GM18909 (cell line): ENCODE measurements at regions not wholly inside any gene's neighbourhood (a gene's known extent, or its start where the extent isn't known, plus 50 kb on each side); places are given as distances from the start of the nearest gene placed in this dataset.
"Not testable (repeated sequence)": the region's sequence is repeated elsewhere in the genome, so short reads cannot be mapped to it uniquely, and the experiment has no call there.

Source experiments
- ATAC-seq: cut with Tn5 transposase; IDR thresholded peaks from one replicate; pipeline ENCODE4 v1.9.1; 2021; ENCODE audit warnings: mild to moderate bottlenecking; ENCODE audit not compliant: unreplicated experiment, poor library complexity

GRCh38 chr7:153158149-153158548, 398.6 kb downstream of the ACTR3B start:
- ATAC-seq = no peak

- ATAC-seq = no peak
Observed at GRCh38 chr7:153170287-153170686, 410.7 kb downstream of the ACTR3B start.

DNA sequence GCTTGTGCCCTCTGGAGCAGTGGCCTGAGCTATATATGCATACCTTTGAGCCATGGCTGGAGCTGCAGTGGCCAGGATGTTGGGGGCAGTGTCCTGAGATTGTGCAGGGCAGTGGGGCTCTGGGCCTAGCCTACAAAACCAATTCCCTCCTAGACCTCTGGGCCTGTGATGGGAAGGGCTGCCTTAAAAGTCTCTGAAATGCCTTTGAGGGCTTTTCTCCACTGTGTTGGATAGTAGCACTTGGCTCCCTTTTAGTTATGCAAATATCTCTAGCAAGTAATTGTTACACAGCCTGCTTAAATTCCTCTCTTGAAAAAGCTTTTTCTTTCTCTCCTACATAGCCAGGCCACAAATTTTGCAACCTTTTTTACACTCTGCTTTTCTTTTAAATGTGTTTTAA, 426.4 kb downstream of the ACTR3B start:
- ATAC-seq = no peak

DNA sequence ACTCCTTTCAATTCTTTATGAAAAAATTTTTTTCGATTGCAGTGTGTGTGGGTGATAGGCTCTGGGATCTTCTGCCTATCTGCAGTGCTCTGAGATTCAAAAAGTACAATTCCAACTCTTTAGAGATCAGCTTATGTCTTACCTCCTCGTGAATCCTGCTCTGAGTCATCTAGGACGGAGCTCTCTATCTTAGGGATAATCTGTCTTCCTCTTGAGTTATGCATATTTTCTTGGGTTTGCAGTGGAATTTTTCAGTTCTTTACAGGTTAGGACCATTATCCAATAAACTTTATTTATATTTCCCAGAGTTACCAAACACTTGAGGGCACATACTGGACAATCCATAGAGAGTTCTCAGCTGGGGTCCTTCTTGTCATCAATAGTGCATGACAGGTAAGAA, 428.6 kb downstream of the ACTR3B start:
- ATAC-seq = no peak

DNA sequence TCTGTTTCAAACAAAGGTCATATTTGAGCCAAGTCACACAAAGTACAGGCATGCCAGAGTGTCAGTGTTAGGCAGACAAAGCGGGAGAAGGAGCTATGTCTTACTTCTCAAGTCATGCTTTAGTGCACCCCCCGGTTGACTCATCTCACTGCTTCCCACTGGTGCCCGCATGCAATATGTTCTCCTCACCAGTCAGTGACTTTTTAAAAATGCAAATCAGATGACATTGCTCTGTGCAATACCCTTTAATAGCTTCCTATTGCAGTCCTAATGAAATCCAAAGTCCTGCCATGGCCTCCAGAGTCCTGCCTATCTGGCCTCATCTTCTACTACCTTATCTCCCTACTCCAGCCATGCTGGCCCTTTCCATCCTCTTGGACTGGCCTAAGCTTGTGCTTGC, 429.1 kb downstream of the ACTR3B start:
- no peak for ATAC-seq

DNA sequence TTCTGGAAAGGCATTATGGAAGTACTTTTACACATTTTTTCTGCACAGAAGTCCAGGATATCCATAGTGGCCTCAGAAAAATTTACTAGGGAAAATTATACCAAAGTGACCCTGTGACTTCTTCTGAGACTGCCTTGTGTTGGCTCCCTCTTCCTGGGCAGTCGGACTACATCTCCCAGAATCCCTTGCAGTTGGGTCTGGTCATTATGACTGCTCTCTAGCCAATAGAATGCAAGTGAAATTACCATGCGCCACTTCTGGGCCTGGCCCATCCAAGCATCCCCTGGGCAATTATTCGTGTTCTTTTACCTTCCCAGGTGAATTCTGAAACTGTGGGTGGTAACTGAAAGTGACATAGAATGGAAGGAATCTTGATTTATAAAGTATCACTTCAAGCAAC, 430.9 kb downstream of the ACTR3B start:
- ATAC-seq = peak; percentile 58

DNA sequence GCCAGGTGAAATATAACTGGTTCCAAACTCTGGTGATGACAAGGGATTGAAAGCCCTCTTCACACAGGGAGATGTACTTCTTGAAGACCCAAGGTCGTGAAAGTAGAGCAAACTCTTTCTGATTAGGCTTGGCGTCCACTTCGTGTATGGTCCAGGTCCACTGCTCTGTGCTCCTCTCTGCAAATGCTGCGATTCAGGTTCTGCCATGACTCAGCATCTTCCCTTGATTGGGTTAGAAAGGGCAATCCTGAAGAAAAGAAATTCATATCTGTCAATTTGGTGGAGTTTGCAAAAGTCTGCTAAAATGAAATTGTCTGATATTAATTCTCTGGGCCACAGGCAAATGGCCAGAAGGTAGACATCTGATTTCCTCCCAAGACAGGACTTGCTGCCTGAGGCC, 431.4 kb downstream of the ACTR3B start:
- ATAC-seq = no peak

GRCh38 chr7:153193144-153193595, 433.6 kb downstream of the ACTR3B start:
- peak; percentile 61 for ATAC-seq

DNA sequence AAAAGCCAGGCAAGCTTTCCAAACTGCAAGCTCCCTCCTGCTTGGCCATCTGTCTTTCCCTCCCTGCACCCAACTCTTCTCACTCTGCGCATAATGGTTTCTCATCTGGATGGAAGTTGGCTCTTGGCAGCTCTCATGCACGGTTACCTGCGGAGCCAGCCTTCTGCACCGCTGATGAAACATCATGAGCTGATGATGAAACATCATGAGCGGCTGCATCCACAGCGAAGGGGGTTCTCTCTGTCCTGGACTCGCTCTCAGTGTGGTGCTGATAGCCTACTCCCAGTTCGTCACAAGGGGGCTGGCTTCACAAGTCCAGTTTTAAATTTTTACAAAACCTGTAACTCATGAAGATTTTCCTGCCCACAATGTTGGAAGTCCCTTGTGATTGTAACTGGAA, 457.5 kb downstream of the ACTR3B start:
- no peak for ATAC-seq

GRCh38 chr7:153224890-153225289, 465.3 kb downstream of the ACTR3B start:
- no peak for ATAC-seq

GRCh38 chr7:153245136-153245535, 485.6 kb downstream of the ACTR3B start:
- ATAC-seq = not testable (repeated sequence)

DNA sequence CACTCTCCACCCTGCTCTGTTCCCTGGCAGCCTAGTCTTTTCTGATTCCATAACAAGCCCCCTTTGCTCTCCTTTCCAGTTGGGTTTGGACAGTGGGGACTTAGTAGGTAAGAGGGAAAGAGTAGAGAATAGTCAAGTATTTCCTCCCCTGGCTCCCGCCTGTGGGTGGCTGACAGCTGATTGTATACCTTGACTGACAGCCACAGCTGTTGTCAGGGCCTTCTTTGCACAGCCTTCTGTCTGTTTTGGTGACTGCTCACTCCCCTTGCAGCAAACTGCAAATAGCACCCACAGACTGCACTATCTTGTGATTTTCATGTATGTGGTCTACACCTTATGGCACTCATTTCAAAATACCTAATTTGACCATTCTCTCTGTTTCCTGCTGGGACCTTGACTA, 486.3 kb downstream of the ACTR3B start:
- ATAC-seq = no peak

- ATAC-seq = no peak
Observed at GRCh38 chr7:153247926-153248325, 488.4 kb downstream of the ACTR3B start.

GRCh38 chr7:153258686-153259085, 499.1 kb downstream of the ACTR3B start:
- ATAC-seq = no peak

DNA sequence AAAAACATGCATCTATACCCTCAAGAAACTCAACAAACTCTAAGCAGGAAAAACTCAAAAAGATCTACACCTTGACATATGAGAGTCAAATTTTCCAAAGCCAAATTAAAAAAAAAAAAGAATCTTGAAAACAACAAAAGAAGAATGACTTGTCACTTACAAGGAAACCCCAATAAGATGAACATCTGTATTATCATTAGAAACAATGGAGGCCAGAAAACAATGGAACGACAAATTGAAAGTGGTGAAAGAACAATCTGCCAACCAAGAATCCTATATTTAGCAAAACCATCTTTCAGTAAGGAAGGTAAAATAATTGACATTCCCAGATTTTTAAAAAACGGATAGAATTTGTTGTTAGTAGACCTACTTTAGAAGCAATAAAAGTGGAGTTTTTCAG, 516.8 kb downstream of the ACTR3B start:
- no peak for ATAC-seq

DNA sequence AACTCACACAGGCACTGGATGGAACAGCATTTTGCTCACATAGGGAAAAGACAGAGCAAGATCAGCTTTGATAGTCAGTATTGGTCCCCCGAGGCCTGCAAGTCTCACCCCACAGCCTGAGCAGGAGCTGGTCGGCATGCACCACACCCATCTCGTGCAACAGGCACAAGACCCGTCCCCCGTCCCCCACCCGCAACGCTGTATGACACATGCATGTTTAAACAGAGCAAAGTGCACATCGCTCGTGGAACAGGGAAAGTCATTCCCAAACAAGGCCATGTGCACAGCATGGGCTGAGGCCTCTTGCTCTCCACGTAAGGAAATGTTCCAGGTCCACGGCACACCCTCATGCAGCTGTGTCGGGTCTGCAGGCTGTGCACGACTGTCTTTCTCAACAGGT, 527.2 kb downstream of the ACTR3B start:
- no peak for ATAC-seq

DNA sequence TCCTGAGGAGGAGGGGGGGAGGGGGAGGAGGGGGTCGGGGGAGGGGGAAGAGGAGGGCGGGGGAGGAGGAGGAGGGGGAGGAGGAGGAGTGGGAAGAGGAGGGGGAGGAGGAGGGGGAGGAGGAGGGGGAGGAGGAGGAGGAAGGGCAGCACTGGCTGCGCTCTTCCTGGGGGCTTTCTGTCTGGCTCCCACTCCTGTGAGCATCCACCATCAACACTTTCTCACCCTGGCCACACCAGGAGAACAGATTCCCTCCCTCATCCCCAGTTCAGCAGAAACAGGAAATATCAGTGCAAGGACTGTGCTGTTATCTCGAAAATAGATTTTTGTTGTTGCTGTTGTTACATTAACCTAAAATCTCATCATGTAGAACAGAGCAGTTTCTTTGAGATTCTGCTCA, 530.5 kb downstream of the ACTR3B start:
- no peak for ATAC-seq

DNA sequence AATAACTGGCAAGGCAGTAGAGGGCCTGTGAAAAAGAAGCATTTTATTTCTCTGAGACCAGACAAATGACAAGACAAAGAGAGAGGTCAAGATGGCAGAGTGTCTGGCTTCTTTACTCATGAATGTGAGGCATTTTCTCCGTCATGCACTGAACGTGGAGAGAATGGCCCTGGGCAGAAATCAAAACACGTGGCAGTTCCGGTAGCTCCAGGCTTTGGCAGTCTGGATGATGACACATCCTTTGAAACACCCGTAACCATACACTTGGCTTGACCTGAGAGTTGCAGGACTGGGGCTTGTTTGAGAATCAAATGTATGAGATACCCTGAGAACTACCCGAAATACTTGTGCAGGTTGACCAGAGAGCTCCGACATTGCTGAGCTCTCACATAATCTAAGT, 537.6 kb downstream of the ACTR3B start:
- no peak for ATAC-seq

DNA sequence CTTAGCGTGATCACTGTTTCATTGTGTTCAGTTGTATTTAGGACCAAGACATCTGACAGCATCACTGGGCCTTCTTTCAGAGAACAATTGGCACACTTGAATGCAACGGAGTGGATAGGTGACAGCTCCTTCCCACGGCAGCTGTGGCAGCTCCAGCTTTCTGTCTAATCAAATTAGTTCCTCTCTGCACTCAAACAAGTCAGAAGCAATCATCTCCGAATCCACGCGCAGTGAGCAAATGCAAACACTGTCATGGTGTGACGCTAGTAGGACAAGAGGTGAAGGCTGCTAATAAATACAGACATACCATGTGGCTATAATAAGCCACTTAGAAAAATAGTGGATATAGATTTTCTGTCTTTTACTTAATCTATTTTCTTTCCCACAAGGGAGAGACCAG, 542.4 kb downstream of the ACTR3B start:
- no peak for ATAC-seq

GRCh38 chr7:153320005-153320404, 560.5 kb downstream of the ACTR3B start:
- ATAC-seq = no peak

DNA sequence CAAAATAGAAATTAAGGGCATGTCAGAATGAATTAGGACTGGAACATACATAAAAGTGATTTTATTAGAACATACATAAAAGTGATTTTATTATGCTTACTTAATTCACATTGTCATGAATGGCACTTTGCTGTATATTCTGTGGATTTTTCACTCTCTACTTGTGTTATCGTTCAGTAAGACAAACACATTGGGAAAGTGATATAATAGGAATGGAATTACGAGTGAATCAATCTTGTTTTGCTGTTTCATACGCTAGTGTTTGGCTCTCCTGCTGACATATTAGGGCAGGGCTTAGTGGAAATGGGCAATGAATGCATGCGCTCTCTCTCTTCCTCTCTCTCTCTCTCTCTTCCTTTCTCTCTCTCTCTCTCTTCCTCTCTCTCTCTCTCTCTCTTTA, 561.1 kb downstream of the ACTR3B start:
- ATAC-seq = no peak

GRCh38 chr7:153322991-153323390, 563.4 kb downstream of the ACTR3B start:
- no peak for ATAC-seq

DNA sequence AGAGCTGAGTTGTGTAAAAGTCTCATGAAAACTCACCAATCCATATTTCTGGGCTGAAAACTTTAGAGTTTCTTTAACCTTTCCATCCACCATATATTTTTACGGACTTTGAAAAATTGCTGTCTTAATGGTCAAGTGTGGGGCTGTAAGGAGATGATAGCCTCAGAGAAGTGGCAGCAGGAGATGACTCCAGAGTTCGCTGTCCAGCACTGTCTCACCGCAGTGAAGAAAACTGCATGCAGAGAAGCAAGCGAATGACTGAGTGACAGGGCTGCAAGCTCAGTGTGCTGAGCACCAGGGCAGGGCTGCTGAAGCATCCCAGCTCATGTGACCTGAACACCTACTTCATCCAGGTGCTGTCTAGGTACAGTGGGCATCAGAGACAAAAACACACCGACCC, 564.5 kb downstream of the ACTR3B start:
- no peak for ATAC-seq
